GM23338 (cell line): ENCODE measurements at regions not wholly inside any gene's neighbourhood (a gene's known extent, or its start where the extent isn't known, plus 50 kb on each side); places are given as distances from the start of the nearest gene placed in this dataset.

ENCODE experiments used
- ATAC-seq: fragments of 200-7000 bp; cut with Tn5 transposase; 3 replicates; pipeline ENCODE4 v1.9.1; 2020
- DNase-seq: peaks from one replicate; pipeline ENCODE4 v3.0.0-alpha.2; 2015; ENCODE audit warnings: low spot score
- H2AFZ ChIP-seq: fragments of 200-600 bp; sonication (generic); 2 replicates; pipeline ENCODE4 v1.8.0; 2016; ENCODE audit warnings: antibody characterized with exemption, mild to moderate bottlenecking, moderate library complexity
- H3F3A ChIP-seq: fragments of 200-600 bp; sonication (generic); replicated peaks from 2 replicates; pipeline ENCODE4 v1.8.0; 2017; ENCODE audit warnings: antibody characterized with exemption, mixed run types, low read depth
- H3K27ac ChIP-seq: fragments of 200-600 bp; sonication (generic); 2 replicates; pipeline ENCODE4 v1.6.1; 2016; ENCODE audit warnings: low read depth
- H3K27me3 ChIP-seq: fragments of 200-600 bp; sonication (generic); 2 replicates; pipeline ENCODE4 v1.8.0; 2016; ENCODE audit warnings: mild to moderate bottlenecking, mixed run types, moderate library complexity; ENCODE audit not compliant: insufficient read depth
- H3K36me3 ChIP-seq: fragments of 200-600 bp; sonication (generic); 2 replicates; pipeline ENCODE4 v1.8.0; 2016; ENCODE audit warnings: mild to moderate bottlenecking; ENCODE audit not compliant: insufficient read depth
- H3K4me1 ChIP-seq: fragments of 200-600 bp; sonication (generic); 2 replicates; pipeline ENCODE4 v1.8.0; 2016; ENCODE audit warnings: mild to moderate bottlenecking, moderate library complexity; ENCODE audit not compliant: insufficient read depth
- H3K4me2 ChIP-seq: fragments of 200-600 bp; sonication (generic); 2 replicates; pipeline ENCODE4 v1.7.1; 2017; ENCODE audit warnings: mixed run types
- H3K4me3 ChIP-seq: fragments of 200-600 bp; sonication (generic); 2 replicates; pipeline ENCODE4 v1.6.1; 2016; ENCODE audit warnings: mixed run types
- H3K79me2 ChIP-seq: fragments of 200-600 bp; sonication (generic); replicated peaks from 2 replicates; pipeline ENCODE4 v1.8.0; 2017; ENCODE audit warnings: mild to moderate bottlenecking; ENCODE audit not compliant: insufficient read depth
- H3K9me2 ChIP-seq: fragments of 200-600 bp; sonication (generic); 2 replicates; pipeline ENCODE4 v1.8.0; 2017; ENCODE audit not compliant: insufficient read depth
- H4K20me1 ChIP-seq: fragments of 200-600 bp; sonication (generic); replicated peaks from 2 replicates; pipeline ENCODE4 v1.8.0; 2017; ENCODE audit warnings: mild to moderate bottlenecking; ENCODE audit not compliant: insufficient read depth
- H3K27ac Mint-ChIP-seq: 2 replicates; pipeline ENCODE4 v1.8.0; 2020; ENCODE audit warnings: inconsistent platforms, mild to moderate bottlenecking, moderate library complexity, mixed read lengths
- H3K27me3 Mint-ChIP-seq: 3 replicates; pipeline ENCODE4 v1.8.0; 2022; ENCODE audit warnings: low read depth, mild to moderate bottlenecking, moderate library complexity, mixed read lengths, inconsistent platforms; ENCODE audit not compliant: insufficient read depth, poor library complexity
- H3K36me3 Mint-ChIP-seq: 3 replicates; pipeline ENCODE4 v1.8.0; 2021; ENCODE audit warnings: low read depth, mild to moderate bottlenecking, inconsistent platforms, moderate library complexity, mixed read lengths
- H3K4me1 Mint-ChIP-seq: 3 replicates; pipeline ENCODE4 v1.8.0; 2020; ENCODE audit warnings: mild to moderate bottlenecking, inconsistent platforms, mixed read lengths
- H3K4me3 Mint-ChIP-seq: 3 replicates; pipeline ENCODE4 v1.8.0; 2021; ENCODE audit warnings: moderate library complexity, mild to moderate bottlenecking, inconsistent platforms, mixed read lengths
- H3K9me3 Mint-ChIP-seq: 3 replicates; pipeline ENCODE4 v1.8.0; 2020; ENCODE audit warnings: moderate library complexity, mild to moderate bottlenecking, inconsistent platforms, mixed read lengths
- CREB1 ChIP-seq: fragments of 250-450 bp; sonication (Bioruptor Pico); IDR thresholded peaks from 2 replicates; pipeline ENCODE4 v1.5.0; 2020; ENCODE audit warnings: low read depth, mild to moderate bottlenecking, moderate library complexity
- CTCF ChIP-seq, 2 experiments: fragments of 200-600 bp in 1 of 2; sonication (generic) in 1 of 2; conservative IDR thresholded peaks; 2 replicates each; pipeline versions ENCODE4 v1.5.1 to v1.6.1; 2016 to 2017; ENCODE audit warnings: antibody characterized with exemption in 2 of 2, low read depth in 2 of 2, mild to moderate bottlenecking in 2 of 2, moderate library complexity in 1 of 2
- ETS1 ChIP-seq: IDR thresholded peaks from 2 replicates; pipeline ENCODE4 v1.6.1; 2016; ENCODE audit warnings: antibody characterized with exemption
- EZH2 ChIP-seq: fragments of 200-600 bp; sonication (generic); IDR thresholded peaks from one replicate; pipeline ENCODE4 v1.8.0; 2017; ENCODE audit warnings: antibody characterized with exemption, mild to moderate bottlenecking, low read depth; ENCODE audit not compliant: unreplicated experiment
- JUNB ChIP-seq: IDR thresholded peaks from one replicate; pipeline ENCODE4 v1.6.1; 2016; ENCODE audit warnings: antibody characterized with exemption; ENCODE audit not compliant: unreplicated experiment
- NANOG ChIP-seq: IDR thresholded peaks from 2 replicates; pipeline ENCODE4 v1.6.1; 2016; ENCODE audit warnings: antibody characterized with exemption, borderline replicate concordance
- POLR2AphosphoS5 ChIP-seq: IDR thresholded peaks from 2 replicates; pipeline ENCODE4 v1.6.1; 2016; ENCODE audit warnings: antibody characterized with exemption, low read depth
- STAT1 ChIP-seq: IDR thresholded peaks from one replicate; pipeline ENCODE4 v1.6.1; 2016; ENCODE audit warnings: antibody characterized with exemption; ENCODE audit not compliant: unreplicated experiment
- ZNF114 ChIP-seq: fragments of 250-450 bp; sonication (Bioruptor Pico); IDR thresholded peaks from 2 replicates; pipeline ENCODE4 v1.5.0; 2020; ENCODE audit warnings: mild to moderate bottlenecking, moderate library complexity
- ZNF331 ChIP-seq: fragments of 250-450 bp; sonication (Bioruptor Pico); IDR thresholded peaks from 2 replicates; pipeline ENCODE4 v1.5.0; 2020; ENCODE audit warnings: low read depth, mild to moderate bottlenecking, moderate library complexity
- ZNF462 ChIP-seq: fragments of 250-450 bp; sonication (Bioruptor Pico); IDR thresholded peaks from 2 replicates; pipeline ENCODE4 v1.5.0; 2020; ENCODE audit warnings: mild to moderate bottlenecking, moderate library complexity
- TF ChIP-seq, protein P1 (sequence below): IDR thresholded peaks from one replicate; pipeline ENCODE4 v1.6.1; 2018; ENCODE audit warnings: antibody characterized with exemption; ENCODE audit not compliant: unreplicated experiment

GRCh38 chr6:140252099-140252498, 877.7 kb upstream of the CITED2 start:
- no peak for ATAC-seq
- Mint-ChIP-seq H3K36me3 (no peaks in the 10 kb centered on the region), H3K9me3 (no peaks in the 10 kb centered on the region), H3K4me1 (no peaks in the 10 kb centered on the region; the same call in 1 of the 3 replicates), H3K4me3 (no peak overlapping the region), H3K27me3 (no peaks in the 10 kb centered on the region), H3K27ac (no peak overlapping the region)
- Histone ChIP-seq H4K20me1 (no peaks in the 10 kb centered on the region), H3K79me2 (no peaks in the 10 kb centered on the region), H3K27me3 (no peaks in the 10 kb centered on the region), H3K4me2 (no peak overlapping the region), H3F3A (no peaks in the 10 kb centered on the region), H3K9me2 (peaks cover 8% of the 10 kb centered on the region; the same call in 1 of the 2 replicates), H3K4me3 (no peak overlapping the region), H3K36me3 (no peaks in the 10 kb centered on the region), H3K27ac (no peak overlapping the region), H2AFZ (no peak overlapping the region), H3K4me1 (0 out of 2 replicates have a peak, but pooled peaks cover 10% of the 10 kb centered on the region)
- no peak for DNase-seq
- TF ChIP-seq JUNB (no peak), ZNF331 (CRISPR knock-in tag) (no peak), CTCF (conservative IDR thresholded peaks at IDR 0.05; ENCODE audit: low read depth in 2 of 2) (no peak), CREB1 (no peak), EZH2 (no peak), ZNF114 (CRISPR knock-in tag) (no peak), STAT1 (no peak), POLR2AphosphoS5 (no peak), ZNF462 (CRISPR knock-in tag) (no peak), ETS1 (no peak), NANOG (no peak)
- TF ChIP-seq, protein P1, sequence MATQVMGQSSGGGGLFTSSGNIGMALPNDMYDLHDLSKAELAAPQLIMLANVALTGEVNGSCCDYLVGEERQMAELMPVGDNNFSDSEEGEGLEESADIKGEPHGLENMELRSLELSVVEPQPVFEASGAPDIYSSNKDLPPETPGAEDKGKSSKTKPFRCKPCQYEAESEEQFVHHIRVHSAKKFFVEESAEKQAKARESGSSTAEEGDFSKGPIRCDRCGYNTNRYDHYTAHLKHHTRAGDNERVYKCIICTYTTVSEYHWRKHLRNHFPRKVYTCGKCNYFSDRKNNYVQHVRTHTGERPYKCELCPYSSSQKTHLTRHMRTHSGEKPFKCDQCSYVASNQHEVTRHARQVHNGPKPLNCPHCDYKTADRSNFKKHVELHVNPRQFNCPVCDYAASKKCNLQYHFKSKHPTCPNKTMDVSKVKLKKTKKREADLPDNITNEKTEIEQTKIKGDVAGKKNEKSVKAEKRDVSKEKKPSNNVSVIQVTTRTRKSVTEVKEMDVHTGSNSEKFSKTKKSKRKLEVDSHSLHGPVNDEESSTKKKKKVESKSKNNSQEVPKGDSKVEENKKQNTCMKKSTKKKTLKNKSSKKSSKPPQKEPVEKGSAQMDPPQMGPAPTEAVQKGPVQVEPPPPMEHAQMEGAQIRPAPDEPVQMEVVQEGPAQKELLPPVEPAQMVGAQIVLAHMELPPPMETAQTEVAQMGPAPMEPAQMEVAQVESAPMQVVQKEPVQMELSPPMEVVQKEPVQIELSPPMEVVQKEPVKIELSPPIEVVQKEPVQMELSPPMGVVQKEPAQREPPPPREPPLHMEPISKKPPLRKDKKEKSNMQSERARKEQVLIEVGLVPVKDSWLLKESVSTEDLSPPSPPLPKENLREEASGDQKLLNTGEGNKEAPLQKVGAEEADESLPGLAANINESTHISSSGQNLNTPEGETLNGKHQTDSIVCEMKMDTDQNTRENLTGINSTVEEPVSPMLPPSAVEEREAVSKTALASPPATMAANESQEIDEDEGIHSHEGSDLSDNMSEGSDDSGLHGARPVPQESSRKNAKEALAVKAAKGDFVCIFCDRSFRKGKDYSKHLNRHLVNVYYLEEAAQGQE = no peak
